Kasumi-1 (cell line): ENCODE measurements at regions not wholly inside any gene's neighbourhood (a gene's known extent, or its start where the extent isn't known, plus 50 kb on each side); places are given as distances from the start of the nearest gene placed in this dataset.

Source experiments
- DNase-seq, 2 experiments: peaks; one replicate each; lab custom pipeline; 2025; lab: John Stamatoyannopoulos, UW

DNA sequence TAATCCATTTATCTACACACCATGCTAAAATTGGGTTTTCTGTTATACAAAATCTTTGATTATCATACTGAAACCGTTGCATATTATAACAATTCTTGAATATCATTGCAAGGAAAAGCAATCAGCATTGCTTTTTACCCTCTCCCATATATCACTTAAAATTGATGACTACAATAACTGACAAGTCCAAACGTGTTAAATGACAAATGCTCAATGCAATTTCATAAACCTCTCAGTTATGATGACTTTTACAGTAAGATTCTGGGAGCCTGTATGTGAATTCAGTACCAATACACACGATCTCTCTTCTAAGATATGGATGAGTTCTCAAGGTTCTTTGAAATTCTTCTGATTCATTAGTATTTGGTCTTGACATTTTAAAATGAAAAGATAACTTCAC, 368.5 kb upstream of the TRIB2 start:
- DNase-seq: no peak

DNA sequence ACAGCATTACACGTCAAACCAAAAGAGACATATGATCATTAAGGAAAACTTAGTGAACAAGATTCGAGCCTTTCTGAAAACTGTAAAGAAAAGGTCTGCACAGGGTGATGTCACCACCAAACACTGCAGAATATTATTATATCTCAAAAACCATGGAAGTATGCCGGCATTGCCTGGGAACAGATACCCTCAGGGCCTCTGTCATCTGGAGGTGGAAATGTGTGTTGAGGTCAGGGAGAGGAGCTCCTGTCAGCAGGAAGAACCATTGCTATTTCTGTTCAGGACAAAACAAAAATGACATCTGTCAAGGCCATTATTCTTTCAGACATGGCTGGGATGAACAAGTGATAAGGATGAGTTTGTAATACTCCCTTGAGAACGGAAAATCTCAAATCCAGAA, 365.9 kb upstream of the TRIB2 start:
- no peak for DNase-seq

DNA sequence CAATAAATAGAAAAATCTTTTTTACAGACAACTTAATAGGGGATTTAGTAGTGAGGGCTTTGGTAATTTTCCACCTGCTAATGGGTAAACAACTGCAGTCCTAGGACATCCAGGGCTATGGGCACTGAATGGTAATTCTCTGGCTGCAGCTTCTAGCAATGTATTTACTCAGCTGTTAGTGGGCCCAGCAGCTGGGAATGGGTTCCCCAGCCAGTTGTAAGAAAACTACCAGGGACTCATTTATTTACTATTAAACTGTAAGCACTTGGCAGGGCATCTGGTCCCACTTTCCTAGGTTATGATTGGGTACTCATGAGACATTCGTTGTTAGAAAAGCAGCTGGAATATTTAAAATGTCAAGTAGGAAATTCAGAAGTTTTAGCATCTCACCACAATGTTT, 363.8 kb upstream of the TRIB2 start:
- DNase-seq: no peak

DNA sequence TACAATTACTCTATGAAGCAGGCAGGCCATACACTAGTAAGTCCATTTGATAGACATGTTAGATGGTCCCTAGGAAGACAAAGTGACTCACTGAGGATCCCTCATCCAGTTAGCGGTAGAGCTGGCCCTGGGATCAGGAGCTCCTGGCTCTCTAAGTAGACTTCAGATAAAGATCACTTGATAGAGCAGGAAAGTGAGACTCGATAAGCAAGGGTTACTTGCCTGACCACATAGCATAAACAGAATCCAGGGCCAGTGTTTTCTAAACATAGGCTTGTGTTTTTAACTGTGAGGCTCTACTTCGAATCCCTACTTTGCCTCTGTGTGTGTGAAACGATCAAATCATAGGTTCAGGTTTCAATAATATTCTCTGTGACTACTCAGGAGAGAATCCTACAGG, 355.2 kb upstream of the TRIB2 start:
- no peak for DNase-seq

DNA sequence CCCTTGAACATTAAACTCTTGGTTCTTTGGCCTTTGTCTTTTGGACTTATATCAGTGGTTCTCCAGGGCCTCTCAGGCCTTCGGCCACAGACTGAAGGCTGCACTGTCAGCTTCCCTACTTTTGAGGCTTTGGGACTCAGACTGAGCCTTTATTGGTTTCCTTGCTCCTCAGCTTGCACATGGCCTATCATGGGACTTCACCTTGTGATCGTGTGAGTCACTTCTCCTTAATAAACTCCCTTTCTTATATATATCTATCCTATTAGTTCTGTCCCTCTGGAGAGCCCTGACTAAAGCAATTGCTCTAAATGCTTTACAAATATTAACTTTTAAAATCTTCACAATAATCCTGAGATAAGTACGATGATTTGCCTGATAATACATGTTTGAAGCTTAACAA, 353.6 kb upstream of the TRIB2 start:
- no peak for DNase-seq

DNA sequence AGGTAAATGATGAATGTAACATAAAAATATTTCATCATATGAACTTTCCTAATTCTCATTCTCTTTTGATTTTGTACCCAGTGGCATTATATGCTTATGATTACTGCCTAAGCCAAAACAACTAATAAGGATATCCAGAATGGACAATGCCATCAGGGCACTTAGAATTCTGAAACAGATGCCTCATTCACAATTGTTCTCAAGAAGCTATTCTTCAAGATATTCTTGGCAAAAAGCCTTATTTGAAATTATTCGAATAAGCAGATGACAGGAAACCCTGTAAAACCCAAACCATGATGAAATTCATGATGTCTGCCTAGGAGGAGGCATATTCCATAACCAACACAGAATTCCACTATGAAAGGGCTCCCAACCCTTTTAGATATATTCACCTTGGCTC, 353.2 kb upstream of the TRIB2 start:
- no peak for DNase-seq

DNA sequence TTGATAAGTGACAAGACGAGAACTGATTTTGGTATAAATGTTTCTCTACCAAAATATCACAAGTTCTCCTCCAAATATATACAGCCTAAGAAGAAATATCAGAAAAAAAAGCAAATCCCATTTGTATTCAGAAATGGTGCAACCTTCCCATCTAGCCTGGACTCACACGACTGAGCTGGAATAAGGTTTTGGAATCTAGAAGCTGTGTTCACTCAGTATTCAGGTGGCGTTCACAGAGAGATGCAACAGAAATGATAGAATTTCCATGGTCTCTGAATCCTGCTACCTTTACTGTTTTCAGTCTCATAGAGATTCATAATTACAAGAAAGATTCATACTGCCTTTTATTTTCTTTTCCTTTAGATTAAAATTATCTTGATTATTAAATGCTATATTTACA, 347.2 kb upstream of the TRIB2 start:
- DNase-seq: no peak

DNA sequence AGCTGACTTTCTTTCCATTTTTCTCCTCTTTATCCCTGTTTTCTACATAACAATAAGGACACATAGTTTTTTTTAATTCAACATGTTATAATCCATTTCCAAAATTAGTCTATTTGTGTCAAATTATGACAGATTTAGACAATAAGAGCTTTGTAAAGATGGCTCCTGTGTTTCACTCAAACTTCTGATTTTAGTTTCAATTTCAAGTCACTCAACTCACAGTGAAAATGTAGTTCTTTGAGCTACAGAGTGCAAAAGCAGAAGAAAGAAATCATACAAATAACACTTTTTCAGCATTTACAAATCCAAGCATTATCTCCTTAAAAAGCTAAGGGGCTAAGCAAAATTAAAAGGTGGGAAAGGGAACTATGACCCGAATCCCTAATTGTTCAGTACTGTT, 340.7 kb upstream of the TRIB2 start:
- no peak for DNase-seq

DNA sequence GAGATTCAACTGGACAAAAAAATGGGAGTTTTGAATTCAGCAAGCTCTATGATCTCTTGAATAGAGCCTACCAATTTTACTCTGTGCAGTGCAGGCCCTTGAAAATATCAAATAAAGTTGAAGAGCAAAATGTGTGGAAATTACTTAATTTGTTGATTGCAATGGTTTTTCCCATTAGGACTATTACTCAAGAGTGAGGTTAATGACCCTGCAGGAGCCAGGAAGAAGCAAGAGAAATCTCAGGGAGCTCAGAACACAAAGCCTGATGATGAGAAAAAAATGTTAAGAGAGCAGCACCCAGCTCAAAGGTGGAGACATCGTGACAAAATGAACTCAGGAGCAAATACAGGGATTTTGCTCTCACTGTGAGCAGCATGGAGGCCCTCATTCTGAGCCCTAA, 337.6 kb upstream of the TRIB2 start:
- DNase-seq: no peak

DNA sequence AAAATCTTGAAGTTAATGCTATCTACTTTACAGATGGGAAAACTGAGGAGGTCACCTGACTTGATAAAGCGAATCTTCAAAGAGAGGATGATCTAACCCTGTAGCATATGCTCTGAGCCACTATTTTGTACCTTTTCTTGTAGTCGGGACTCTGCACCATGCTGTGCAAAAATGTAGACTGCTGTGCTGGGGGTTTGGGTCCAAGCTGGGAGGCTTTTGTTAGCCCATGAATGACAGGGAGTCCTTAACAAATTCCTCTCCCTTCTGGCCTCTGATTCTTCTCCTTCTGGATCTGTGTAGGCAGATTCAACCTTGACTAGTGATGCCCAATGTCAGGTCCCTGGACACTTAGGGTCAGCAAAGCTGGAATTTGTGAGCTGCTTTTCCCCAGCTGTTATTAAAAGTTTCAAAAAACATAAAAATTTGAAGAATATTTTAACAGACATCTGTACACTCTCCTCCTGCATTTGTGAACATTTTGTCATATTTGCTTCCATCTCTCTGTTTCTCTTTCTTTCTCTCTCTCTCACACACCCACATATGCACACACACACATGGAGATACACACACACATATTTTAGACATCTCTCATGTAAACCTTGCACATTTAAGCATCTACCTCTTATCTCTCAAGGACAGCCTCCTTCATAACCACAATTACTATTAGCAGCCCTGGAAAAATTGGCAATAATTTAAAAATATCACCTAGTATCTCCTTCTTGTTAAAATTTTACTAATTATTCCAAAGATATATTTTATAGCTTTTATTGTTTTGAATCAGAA, 335.0 kb upstream of the TRIB2 start:
- DNase-seq: no peak

DNA sequence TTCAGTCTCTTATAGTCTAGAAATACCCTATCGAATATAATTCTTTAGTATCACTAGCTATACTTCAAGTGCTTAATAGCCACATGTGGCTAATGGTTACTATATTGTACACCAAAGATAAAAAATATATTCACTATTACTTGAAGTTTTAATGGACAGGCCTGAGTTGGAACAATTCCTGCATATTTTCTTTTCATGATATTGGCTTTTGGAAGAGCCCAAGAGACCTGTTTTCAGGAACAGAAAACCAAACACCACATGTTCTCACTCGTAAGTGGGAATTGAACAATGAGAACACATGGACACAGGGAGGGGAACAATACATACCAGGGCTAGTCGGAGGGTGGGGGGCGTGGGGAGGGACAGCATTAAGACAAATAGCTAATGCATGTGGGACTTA, 334.4 kb upstream of the TRIB2 start:
- no peak for DNase-seq

DNA sequence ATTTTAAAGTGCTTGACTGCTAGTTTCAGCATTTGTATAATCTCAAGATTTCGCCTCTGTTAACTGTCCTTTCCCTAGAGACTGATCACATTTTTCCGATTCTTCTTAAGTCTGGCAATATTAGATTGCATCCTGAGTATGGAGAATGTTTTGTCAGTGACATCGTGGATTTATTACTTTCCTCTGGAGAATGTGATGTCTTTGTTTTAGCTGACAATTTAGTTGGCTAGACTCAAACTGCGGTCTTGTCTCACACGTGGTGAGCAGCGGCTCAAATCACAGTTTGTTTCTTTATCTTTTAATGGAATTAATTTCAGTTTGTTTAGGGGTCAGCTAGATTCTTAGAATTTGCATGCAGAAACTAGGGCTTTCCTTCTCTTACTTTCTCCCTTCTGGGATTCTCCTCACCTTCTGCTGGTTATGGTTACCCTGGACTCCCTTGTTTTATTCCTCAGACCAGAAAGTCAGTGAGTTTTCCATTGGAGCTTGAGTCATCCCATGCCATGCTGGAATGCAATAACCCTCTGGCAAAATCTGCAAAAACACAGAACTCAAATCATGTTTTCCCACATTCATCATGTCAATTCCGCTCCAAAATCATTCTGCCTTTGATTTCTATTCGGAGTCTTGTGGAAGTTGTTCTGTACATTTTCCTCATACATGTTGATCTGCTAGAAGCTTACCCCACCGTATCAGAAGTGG, 327.2 kb upstream of the TRIB2 start:
- DNase-seq: no peak

DNA sequence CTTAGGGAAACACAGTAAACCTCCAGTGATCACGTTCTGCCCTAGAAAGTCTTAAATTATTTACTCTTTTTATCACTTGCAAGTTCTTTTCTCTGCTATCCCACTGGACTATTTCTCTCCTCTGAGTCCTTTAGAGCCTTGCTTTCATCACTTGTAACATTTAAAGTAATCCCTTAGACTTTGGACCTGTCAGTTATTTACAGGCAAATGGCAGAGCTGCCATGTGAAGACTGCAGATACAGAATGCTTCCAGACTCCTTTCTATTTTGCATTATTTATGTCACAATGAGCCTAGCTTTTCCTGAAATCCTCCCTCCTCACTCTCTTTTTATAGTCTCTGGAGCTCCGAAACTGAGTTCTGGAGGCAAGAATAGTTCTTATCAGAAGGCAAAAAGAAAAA, 325.6 kb upstream of the TRIB2 start:
- DNase-seq: no peak

DNA sequence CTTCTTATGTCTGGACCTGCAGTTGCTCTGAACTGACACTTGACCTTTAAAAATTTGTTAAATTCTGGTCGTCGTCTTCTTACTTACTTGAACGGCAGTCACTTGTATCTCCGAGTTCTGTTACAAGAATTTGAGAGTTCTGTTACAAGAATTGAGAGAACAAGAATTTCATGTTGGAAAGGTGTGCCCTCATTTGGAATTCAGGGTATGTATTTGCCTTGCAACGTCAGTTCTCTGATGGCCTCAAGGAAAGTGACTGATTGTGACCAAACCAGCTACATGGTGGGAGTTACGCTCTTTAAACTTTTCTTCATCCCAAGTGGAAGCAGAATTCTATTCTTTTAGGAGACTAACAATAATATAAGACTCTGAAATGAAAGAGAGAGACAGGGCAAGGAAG, 320.0 kb upstream of the TRIB2 start:
- no peak for DNase-seq

DNA sequence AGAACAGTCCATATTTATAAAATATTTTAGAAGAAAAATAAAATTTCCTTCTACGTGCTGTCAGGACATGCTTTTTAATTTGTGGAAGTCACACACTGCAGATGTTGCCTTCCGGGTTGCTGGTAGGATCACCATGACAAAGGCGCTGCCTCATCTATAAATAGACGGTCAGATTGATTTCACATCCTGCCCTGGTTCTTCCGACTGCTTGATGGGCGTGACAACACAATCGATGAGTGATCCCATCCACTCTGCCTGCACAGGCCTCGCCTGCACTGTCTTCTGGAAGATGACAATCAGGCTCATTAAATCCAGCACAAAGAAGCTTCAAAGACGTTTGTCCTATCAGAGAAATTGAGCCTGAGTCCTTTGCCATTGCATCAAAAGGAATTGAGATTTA, 318.9 kb upstream of the TRIB2 start:
- peak in 1 of 2 experiments; percentile 8 for DNase-seq

DNA sequence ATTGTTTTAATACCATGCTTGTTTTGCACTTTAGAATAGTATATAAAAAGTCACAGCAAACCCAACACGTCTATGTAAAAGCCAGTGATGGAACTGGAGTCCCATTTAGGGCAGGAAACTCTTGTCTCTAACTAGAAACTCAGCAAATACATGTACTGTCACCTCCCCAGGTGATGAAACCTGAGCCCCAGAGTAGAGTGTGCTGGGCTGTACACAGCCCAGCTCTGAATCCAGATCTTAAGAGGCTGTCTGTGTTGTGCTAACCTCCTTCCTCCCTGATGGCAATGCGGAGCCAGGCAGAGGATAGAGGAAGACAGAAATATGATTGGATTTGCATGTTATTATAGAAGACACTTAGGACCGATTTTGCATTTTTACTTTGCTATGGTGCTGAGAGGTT, 317.5 kb upstream of the TRIB2 start:
- no peak for DNase-seq

DNA sequence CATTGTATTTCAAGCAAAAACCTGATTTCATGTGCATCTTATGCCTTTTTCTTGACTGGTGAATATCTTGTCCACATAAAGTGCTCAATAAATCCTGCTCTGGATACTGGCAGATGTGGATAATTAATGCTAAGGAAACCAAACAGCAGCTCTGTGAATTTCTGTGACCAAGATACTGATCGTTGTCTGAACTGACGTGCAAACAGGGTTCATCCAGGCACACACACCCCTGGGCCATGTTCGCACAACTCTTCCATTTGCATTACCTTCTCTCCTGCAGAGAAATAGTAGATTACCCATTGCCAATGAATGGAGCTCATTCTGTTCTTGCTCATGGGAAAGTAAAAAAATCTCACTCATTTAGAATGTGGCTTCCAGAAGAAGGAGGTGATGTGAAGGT, 316.2 kb upstream of the TRIB2 start:
- DNase-seq: no peak

DNA sequence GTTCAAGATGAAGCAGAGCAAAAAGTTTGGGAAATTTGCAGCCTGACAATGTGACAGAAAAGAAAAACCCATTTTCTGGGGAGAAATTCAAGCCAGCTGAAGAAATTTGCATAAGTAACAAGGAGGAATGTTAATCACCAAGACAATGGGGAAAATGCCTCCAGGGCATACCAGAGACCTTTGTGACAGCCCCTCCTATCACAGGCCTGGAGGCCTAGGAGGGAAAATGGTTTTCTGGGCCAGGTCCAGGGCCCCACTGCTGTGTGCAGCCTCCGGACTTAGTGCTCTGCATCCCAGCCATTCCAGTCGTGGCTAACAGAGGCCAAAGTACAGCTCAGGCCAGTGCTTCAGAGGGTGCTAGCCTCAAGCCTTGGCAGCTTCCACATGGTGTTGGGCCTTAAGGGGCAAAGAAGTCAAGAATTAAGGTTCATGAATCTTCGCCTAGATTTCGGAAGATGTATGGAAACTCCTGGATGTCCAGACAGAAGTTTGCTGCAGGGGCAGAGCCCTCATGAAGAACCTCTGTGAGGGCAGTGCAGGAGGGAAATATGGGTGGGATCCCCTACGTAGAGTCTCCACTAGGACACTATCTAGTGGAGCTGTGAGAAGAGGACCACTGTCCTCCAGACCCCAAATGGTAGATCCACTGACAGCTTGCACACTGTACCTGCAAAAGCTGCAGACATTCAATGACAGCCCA, 314.1 kb upstream of the TRIB2 start:
- DNase-seq: no peak

DNA sequence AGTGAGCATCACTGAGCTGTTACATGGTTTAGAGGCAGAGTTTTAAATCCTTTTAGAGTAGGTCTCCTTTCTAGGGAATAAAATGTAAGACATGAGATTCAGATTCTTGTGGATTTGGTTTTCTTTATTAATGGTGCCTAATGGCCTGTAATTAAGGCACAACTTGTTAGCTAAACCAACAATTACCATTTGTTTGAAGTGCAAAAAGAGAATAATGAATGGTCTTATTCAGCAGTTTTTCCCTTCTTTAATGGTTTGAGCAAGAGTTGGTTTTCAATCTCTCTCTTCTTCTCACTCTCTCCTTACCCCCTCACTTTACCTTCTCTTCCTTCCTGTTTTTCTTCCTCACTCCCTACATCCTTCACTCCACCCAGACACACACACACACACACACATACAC, 312.2 kb upstream of the TRIB2 start:
- DNase-seq: no peak

DNA sequence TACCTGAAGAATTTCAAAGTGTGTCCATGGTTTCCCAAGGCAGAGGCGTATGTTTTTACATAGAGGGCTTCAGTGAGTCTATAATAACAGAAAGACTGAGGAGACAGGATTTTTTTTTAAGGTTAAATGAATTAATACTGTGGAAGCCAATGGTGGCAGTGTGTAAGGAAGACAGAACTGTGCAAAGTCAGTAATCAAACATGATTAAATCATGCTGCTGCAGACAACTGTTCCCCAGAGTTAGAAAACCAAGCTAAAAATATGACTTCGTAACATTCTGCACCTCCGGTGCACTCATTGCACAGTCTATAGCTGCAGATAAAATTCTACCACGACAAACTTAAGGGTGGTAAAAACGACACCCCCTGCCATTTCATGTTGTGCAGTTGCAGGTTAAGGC, 309.6 kb upstream of the TRIB2 start:
- DNase-seq: no peak

DNA sequence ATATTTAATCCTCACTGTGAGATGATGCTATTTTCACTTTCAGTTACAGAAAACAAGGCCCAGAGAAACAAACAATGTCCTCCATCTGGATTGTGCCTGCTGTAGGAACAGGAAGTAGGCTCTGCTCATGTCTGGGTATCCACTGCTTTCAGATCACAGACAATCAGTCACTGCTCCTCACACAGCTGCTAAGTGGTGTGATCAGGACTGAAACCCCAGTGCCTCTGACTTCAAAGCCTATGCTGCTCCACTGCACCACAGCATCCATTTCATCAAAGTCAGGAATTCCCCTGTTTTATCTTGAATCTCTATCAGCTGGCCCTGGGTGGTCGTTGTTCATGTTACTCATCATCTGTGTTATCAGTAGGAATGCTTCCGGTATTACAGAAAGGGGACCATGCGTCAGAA, 303.8 kb upstream of the TRIB2 start:
- no peak for DNase-seq

DNA sequence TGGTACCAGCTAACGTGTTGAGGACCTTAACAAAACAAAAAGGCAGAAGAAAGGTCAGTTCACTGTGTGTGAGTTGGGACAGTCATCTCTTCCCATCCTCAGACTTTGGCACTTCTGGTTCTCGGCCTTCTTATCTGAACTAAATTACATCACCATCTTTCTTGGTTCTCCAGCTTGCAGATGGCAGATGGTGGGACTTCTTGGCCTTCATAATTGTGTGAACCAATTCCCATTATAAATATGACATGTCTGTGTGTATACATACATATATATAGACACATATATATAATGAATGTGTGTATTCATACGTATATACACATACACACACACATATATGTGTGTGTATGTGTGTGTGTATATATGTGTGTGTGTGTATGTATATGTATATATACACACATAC, 301.2 kb upstream of the TRIB2 start:
- no peak for DNase-seq

DNA sequence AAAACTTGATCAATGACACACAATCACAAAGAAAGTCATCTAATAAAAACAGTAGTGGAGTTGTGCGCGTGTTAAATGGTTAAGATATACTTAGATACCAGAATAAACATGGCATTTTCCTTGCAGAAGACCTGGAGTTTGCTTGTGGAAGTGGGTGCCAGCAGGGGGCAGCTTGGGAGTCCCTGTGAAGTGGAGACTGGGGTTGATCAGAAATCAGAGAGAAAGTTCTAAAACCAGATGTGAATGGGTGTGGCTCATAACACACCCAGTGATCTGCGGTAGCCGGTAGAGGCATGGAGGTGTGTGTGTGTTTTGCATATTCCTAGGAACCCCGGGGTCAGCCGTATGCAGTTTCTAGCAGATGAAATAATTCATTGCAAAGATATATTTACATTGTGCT, 300.1 kb upstream of the TRIB2 start:
- peak; percentile 35 to 47 for DNase-seq
